NCI-H82 treated with DMSO at 0.1 percent for 48 hours (cell line): ENCODE measurements at regions not wholly inside any gene's neighbourhood (a gene's known extent, or its start where the extent isn't known, plus 50 kb on each side); places are given as distances from the start of the nearest gene placed in this dataset.

Experiments used
- DNase-seq: peaks from one replicate; lab custom pipeline; 2025; ENCODE audit not compliant: unreplicated experiment; lab: John Stamatoyannopoulos, UW

- no peak for DNase-seq
Measured at GRCh38 chr5:29770936-29771335, 1422.5 kb upstream of the CDH6 start.

DNA sequence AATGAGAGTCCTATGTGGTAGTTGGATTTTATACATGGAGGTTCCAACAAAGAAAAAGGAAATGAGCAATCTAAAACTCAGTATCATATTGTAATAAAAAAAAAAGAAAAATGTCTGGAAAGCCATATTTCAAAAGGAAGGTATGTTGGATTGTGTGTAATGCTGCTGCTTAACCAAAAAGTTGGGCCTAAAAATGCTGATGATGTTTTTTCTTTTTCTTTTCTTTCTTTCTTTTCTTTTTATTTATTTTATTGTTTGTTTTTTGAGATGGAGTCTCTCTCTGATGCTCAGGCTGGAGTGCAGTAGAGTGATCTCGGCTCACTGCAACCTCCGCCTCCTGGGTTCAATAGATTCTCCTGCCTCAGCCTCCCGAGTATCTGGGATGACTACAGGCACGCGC lies 1424.0 kb upstream of the CDH6 start:
- no peak for DNase-seq

- DNase-seq, result peak; percentile 70
Measured at GRCh38 chr5:29758986-29759421, 1434.5 kb upstream of the CDH6 start.

DNA sequence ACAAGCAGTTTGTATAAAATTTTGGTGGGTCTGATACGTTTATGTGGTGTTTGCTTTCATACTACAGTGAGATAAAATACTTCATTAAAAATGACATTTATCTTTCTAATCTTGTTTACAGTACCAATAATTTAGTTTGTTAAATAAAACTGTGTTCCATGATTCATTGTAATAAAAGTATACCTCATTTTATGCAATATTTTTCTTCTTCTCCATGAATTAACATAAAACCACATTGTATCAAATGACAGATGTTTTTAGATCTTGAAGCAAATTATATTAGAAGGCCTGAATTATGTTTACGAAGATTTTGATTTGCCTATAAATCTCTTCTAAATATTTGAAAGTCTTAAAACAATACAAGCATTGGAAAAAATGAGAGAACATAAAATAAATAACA lies 1443.0 kb upstream of the CDH6 start:
- no peak for DNase-seq

DNA sequence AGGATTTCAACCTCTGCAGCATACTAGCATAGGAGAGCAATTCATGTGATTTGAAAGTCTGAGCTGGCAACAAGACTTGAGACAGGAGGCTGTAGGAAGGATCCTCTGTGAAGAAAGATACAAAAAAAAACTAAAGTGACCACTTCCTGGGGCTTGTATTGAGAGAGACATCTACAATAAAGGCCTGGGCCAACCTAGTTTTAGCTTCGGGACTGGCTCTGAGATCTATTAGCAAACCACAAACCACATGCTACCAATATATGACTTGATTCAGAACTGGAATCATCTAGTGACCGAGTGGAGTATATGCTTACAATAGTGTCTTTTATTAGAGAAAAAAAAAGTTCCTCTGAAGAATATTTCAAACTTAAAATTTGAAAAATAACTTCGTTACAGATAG lies 1448.9 kb upstream of the CDH6 start:
- no peak for DNase-seq

- no peak for DNase-seq
Measured at GRCh38 chr5:29720954-29721353, 1472.5 kb upstream of the CDH6 start.

DNA sequence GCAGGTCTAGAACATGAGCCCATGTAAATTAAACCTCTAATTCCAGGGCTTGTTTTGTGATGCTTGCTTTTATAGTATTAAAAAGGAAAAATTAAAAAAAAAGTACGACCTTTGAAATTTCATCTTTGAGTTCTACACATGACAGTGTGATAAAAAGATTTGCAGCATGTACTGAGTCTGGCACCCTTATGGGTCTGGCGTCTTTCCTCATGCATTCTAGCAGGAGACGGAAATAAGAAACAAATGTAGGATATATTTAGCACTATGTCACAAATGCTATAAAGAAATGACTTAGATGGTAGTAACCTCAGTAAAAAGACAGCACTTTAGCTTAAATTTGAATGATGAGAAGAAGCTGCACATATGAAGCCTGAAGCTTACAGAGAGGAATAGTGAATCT lies 1474.3 kb upstream of the CDH6 start:
- DNase-seq, result no peak

- DNase-seq, result no peak
Measured at GRCh38 chr5:29715167-29715566, 1478.3 kb upstream of the CDH6 start.

GRCh38 chr5:29702875-29703274 lies 1490.6 kb upstream of the CDH6 start:
- DNase-seq, result no peak

DNA sequence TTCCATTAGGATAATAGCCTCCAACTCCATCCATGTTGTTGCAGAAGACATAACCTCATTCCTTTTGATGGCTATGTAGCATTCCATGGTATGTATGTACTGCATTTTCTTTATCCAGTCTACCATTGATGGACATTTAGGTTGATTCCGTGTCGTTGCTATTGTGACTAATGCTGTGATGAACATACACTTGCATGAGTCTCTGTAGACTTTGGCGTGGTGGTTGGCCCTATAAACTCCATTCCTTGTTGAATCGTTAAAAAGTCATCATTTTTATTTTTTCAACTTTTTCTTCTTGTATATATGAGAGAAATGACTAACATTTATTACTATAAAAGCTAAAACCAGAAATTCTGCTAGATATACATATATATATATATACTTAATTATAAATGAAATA lies 1491.9 kb upstream of the CDH6 start:
- DNase-seq, result no peak

DNA sequence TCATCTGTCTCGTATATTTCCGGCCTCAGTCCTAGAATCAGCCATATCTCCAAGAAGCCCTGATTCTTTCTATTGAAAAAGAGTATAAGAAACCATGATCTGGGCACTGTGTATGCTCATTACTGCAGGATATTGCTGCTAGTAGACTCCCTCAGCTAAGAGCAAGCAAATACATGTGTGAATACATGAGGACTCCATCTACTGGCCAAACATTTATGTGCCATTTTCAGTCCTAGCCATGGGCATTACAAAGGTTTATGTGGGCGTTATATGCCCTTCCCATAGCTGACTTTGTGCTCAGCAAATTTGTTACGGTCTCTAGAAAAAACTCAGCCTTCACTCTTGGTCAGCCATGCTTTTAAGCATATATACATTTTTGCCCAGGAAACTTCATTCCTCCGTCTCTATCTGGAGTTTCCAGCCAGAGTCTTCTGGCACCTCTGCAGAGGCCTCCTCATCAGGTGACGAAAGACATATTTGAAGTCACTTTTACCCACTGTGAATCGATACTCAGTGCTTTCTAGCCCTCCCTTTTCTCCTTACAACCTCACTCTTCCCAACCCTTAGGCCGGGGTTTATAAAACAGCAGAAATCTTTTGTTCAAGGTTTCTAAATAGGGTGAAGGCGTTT lies 1495.6 kb upstream of the CDH6 start:
- peak; percentile 12 for DNase-seq

DNA sequence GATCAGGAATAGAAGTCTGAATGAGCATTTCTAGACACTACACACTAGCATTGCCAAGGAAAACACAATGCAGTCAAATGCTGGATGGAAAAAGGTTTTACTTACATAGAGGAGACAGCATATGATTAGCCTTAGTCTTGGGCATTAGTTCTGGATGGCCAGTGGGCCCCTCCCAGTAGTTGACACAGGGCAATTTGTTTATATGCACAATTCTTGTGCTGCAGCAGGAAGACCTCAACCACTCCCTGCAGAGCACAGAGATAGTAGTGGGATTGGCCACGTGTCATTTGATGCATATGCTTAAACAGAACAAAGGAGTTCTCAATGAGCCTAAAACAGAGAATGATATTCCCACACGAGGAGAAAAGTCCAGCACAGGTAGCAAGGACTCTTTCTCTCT lies 1496.2 kb upstream of the CDH6 start:
- DNase-seq, result no peak

- no peak for DNase-seq
Measured at GRCh38 chr5:29672678-29673077, 1520.8 kb upstream of the CDH6 start.

DNA sequence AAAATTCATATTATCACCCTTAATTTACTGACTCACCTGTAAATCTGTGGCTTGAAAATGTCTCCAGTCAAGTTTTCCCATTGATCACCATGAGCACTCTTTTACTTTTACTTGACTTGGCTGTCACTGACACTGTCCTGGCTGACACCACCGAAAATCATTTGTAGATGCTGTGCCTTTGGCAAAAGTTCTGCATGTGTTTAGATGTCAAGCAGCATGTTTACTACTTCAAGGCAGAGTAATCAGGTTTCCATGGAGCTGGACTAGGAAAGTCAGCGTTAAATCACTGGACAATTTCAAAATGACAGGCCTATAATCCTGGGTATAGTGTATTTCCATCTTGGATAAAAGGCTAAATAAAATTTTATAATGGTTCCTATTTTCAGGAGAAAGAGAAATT lies 1530.6 kb upstream of the CDH6 start:
- no peak for DNase-seq

DNA sequence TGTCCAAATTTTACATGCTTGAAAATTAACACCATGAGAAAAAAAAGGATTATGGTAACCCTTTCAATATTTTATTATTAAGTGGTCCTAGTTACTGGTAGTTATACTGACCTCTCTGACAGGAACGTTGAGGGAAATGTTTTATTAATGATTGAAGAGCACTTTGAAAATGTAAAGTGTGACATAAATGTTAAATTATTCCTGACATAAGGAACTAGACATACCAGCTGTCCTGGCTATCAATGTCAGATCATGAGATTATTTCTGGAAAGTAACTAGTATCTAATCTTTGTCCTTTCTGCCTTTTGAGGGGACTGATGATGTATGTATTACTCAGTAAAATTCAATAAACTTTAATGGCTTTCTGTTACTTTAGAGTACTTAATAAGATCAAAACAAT lies 1538.5 kb upstream of the CDH6 start:
- no peak for DNase-seq

GRCh38 chr5:29649321-29649720 lies 1544.2 kb upstream of the CDH6 start:
- DNase-seq, result no peak

DNA sequence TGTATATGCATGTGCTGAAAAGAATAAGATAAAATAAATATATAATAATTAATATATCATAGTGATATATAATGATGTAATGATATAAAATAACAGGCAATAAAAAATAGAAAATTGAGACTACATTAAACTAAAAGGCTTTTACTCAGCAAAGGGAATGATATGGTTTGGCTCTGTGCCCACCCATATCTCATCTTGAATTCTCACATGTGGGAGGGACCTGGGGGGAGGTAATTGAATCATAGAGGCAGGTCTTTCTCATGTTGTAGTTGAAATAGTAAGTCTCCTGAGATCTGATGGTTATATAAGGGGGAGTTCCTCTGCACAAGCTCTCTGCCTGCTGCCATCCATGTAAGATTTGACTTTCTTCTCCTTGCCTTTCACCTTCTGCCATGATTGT lies 1550.9 kb upstream of the CDH6 start:
- no peak for DNase-seq

GRCh38 chr5:29614206-29614605 lies 1579.3 kb upstream of the CDH6 start:
- no peak for DNase-seq

GRCh38 chr5:29588236-29588635 lies 1605.2 kb upstream of the CDH6 start:
- DNase-seq, result no peak

DNA sequence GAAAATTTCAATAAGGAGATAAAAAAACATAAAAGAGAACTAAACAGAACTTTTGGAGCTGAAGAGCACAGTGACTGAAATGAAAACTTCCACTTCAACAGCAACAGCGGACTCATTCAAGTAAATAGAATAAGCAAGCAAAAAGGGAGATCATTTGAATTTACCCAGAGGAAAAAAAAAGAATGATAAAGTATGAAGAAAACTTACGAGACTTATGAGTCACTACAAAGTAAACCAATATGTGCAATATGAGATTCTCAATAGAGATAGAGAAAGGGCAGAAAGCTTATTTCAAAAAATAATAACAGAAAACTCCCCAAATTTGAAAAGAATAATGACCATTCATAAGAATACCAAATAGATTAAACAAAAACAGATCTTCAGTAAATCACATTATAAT lies 1605.7 kb upstream of the CDH6 start:
- DNase-seq, result no peak

GRCh38 chr5:29568028-29568427 lies 1625.5 kb upstream of the CDH6 start:
- DNase-seq, result no peak

- DNase-seq, result no peak
Measured at GRCh38 chr5:29561564-29561963, 1631.9 kb upstream of the CDH6 start.

DNA sequence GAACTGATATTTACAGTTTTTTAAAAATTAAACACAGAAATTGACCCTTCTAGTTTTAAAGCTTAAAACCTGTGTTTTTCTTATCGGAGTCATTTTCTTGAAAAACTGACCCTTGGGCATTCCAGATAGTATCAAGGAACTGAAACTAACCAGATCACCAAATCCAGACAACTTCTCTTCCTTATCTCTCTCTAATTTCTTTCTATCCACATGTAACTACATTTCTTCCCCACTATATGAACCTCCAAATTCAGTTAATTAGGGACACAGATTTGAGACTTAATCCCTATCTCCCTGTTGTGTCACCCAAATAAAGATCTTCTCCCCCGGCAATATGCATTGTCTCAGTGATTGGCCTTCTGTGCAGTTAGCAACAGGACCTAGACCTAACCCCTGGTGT lies 1643.0 kb upstream of the CDH6 start:
- DNase-seq, result no peak

- no peak for DNase-seq
Measured at GRCh38 chr5:29548262-29548661, 1645.2 kb upstream of the CDH6 start.
